GM06990 (cell line): ENCODE measurements at regions not wholly inside any gene's neighbourhood (a gene's known extent, or its start where the extent isn't known, plus 50 kb on each side); places are given as distances from the start of the nearest gene placed in this dataset.

ENCODE experiments used
- DNase-seq: peaks from one replicate; pipeline ENCODE4 v3.0.0-alpha.2; 2011; ENCODE audit not compliant: insufficient read length; ENCODE audit errors: extremely low read depth
- H3K27me3 ChIP-seq: replicated peaks from 2 replicates; pipeline ENCODE4 v1.6.0; 2011; ENCODE audit warnings: low read length; ENCODE audit not compliant: control insufficient read depth, insufficient read depth
- H3K36me3 ChIP-seq: 2 replicates; pipeline ENCODE4 v1.5.1; 2011; ENCODE audit warnings: low read length; ENCODE audit not compliant: control insufficient read depth, insufficient read depth
- H3K4me3 ChIP-seq: replicated peaks from 2 replicates; pipeline ENCODE4 v1.5.1; 2011; ENCODE audit warnings: low read depth, mild to moderate bottlenecking, control low read depth, low read length
- CTCF ChIP-seq: IDR thresholded peaks from 2 replicates; pipeline ENCODE4 v1.5.1; 2011; ENCODE audit warnings: low read length, control low read depth, mild to moderate bottlenecking, inconsistent platforms; ENCODE audit not compliant: insufficient read depth, poor library complexity, severe bottlenecking

GRCh38 chr12:39227218-39227617, 215.7 kb downstream of the KIF21A start:
- Histone ChIP-seq H3K4me3 (no peak overlapping the region), H3K27me3 (no peaks in the 10 kb centered on the region), H3K36me3 (no peaks in the 10 kb centered on the region)
- DNase-seq = no peak
- no peak for TF ChIP-seq CTCF

GRCh38 chr12:39224971-39225370, 217.9 kb downstream of the KIF21A start:
- Histone ChIP-seq H3K36me3 (no peaks in the 10 kb centered on the region), H3K27me3 (no peaks in the 10 kb centered on the region), H3K4me3 (no peak overlapping the region)
- TF ChIP-seq CTCF = no peak
- no peak for DNase-seq

GRCh38 chr12:39205969-39206368, 237.0 kb downstream of the KIF21A start:
- DNase-seq = peak; percentile 14
- Histone ChIP-seq H3K4me3 (no peak overlapping the region), H3K36me3 (no peaks in the 10 kb centered on the region), H3K27me3 (no peaks in the 10 kb centered on the region)
- TF ChIP-seq CTCF = no peak

- no peak for TF ChIP-seq CTCF
- Histone ChIP-seq H3K27me3 (no peaks in the 10 kb centered on the region), H3K36me3 (no peaks in the 10 kb centered on the region), H3K4me3 (no peak overlapping the region)
- no peak for DNase-seq
Observed at GRCh38 chr12:39199351-39199750, 243.6 kb downstream of the KIF21A start.

- H3K4me3 ChIP-seq = no peak overlapping the region
- DNase-seq = no peak
- H3K27me3 ChIP-seq = no peaks in the 10 kb centered on the region
- H3K36me3 ChIP-seq = no peaks in the 10 kb centered on the region
- no peak for TF ChIP-seq CTCF
Observed at GRCh38 chr12:39188689-39189088, 254.2 kb downstream of the KIF21A start.

- no peak for TF ChIP-seq CTCF
- no peak for DNase-seq
- H3K4me3 ChIP-seq = no peak overlapping the region
- no peaks in the 10 kb centered on the region for H3K36me3 ChIP-seq
- H3K27me3 ChIP-seq = no peaks in the 10 kb centered on the region
Observed at GRCh38 chr12:39186744-39187143, 256.2 kb downstream of the KIF21A start.
